Rectal smooth muscle tissue (tissue), 1 donor: ENCODE measurements at regions not wholly inside any gene's neighbourhood (a gene's known extent, or its start where the extent isn't known, plus 50 kb on each side); places are given as distances from the start of the nearest gene placed in this dataset.
"Not testable (repeated sequence)": the region's sequence is repeated elsewhere in the genome, so short reads cannot be mapped to it uniquely, and the experiment has no call there.

Source experiments
- H3K27ac ChIP-seq: one replicate; pipeline ENCODE4 v1.7.0; 2013; ENCODE audit warnings: low read depth, low read length, inconsistent platforms
- H3K27me3 ChIP-seq: one replicate; pipeline ENCODE4 v1.7.0; 2013; ENCODE audit warnings: low read length; ENCODE audit not compliant: control insufficient read depth, insufficient read depth
- H3K36me3 ChIP-seq: one replicate; pipeline ENCODE4 v1.7.0; 2013; ENCODE audit warnings: low read length; ENCODE audit not compliant: control insufficient read depth, insufficient read depth
- H3K4me1 ChIP-seq: one replicate; pipeline ENCODE4 v1.7.0; 2013; ENCODE audit warnings: low read length; ENCODE audit not compliant: control insufficient read depth, insufficient read depth
- H3K4me3 ChIP-seq: one replicate; pipeline ENCODE4 v1.7.0; 2013; ENCODE audit warnings: low read length
- H3K9ac ChIP-seq: one replicate; pipeline ENCODE4 v1.7.0; 2013; ENCODE audit warnings: low read length

GRCh38 chrX:947262-947661 is 265.2 kb downstream of the CRLF2 start:
- H3K9ac ChIP-seq, H3K36me3 ChIP-seq, H3K4me1 ChIP-seq, H3K4me3 ChIP-seq, H3K27me3 ChIP-seq, H3K27ac ChIP-seq: not testable (repeated sequence)

- Histone ChIP-seq H3K4me1 (no peaks in the 10 kb centered on the region), H3K27ac (no peak overlapping the region), H3K36me3 (no peaks in the 10 kb centered on the region), H3K27me3 (no peaks in the 10 kb centered on the region), H3K4me3 (no peak overlapping the region), H3K9ac (no peak overlapping the region)
These were observed 269.4 kb downstream of the CRLF2 start for GRCh38 chrX:943035-943434.

- H3K4me1 ChIP-seq, result no peaks in the 10 kb centered on the region
- no peak overlapping the region for H3K9ac ChIP-seq
- H3K27ac ChIP-seq, result no peak overlapping the region
- H3K4me3 ChIP-seq, result no peak overlapping the region
- no peaks in the 10 kb centered on the region for H3K27me3 ChIP-seq
- H3K36me3 ChIP-seq, result no peaks in the 10 kb centered on the region
These were observed 271.8 kb downstream of the CRLF2 start for GRCh38 chrX:940691-941090.

DNA sequence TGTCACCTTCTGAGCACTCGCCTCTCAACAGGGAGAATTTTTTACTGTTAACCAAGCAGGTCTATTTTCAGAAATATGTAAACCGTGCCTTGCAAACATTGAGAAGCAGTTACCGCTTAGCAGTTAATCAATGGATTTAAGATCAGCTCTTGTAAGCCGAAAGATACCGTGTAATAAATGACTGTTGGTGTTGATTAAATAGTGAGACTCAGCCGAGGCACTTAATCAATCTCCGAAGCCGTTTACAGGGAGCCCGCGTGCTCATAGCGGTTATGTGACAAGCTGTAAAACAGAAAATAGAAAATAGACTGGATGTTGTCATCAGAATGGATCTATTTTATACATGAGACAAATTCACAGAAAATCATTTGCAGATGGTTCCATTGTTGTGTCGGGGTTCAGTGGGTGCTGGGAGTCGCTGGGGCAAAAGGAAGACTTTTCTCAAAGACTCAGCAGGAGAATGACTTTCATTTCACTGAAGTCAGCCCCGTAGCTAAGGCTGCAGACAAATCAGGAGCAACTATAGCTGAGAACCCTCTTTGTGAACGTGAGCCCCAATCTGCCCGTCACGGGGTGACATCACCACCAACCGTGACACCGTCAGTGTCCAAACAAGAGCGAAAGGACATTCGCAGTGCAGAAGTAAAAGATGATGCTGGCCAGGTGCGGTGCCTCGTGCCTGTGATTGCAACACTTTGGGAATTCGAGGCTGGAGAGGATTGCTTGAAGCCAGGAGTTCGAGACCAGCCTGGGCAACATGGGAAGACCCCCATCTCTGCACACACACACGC is 275.3 kb downstream of the CRLF2 start:
- Histone ChIP-seq H3K4me1 (no peaks in the 10 kb centered on the region), H3K36me3 (no peaks in the 10 kb centered on the region), H3K9ac (no peak overlapping the region), H3K27me3 (no peaks in the 10 kb centered on the region), H3K4me3 (no peak overlapping the region), H3K27ac (no peak overlapping the region)

GRCh38 chrX:933611-934010 is 278.8 kb downstream of the CRLF2 start:
- H3K36me3 ChIP-seq, result no peaks in the 10 kb centered on the region
- H3K4me1 ChIP-seq, result no peaks in the 10 kb centered on the region
- H3K27me3 ChIP-seq, result no peaks in the 10 kb centered on the region
- no peak overlapping the region for H3K27ac ChIP-seq
- no peak overlapping the region for H3K9ac ChIP-seq
- H3K4me3 ChIP-seq, result no peak overlapping the region

- Histone ChIP-seq H3K36me3 (no peaks in the 10 kb centered on the region), H3K4me3 (no peak overlapping the region), H3K27me3 (no peaks in the 10 kb centered on the region), H3K9ac (no peak overlapping the region), H3K27ac (no peak overlapping the region), H3K4me1 (no peaks in the 10 kb centered on the region)
These were observed 283.8 kb downstream of the CRLF2 start for GRCh38 chrX:928606-929005.

- no peaks in the 10 kb centered on the region for H3K36me3 ChIP-seq
- no peak overlapping the region for H3K27ac ChIP-seq
- H3K9ac ChIP-seq, result no peak overlapping the region
- no peak overlapping the region for H3K4me3 ChIP-seq
- H3K27me3 ChIP-seq, result no peaks in the 10 kb centered on the region
- no peaks in the 10 kb centered on the region for H3K4me1 ChIP-seq
These were observed 285.5 kb downstream of the CRLF2 start for GRCh38 chrX:926991-927390.

DNA sequence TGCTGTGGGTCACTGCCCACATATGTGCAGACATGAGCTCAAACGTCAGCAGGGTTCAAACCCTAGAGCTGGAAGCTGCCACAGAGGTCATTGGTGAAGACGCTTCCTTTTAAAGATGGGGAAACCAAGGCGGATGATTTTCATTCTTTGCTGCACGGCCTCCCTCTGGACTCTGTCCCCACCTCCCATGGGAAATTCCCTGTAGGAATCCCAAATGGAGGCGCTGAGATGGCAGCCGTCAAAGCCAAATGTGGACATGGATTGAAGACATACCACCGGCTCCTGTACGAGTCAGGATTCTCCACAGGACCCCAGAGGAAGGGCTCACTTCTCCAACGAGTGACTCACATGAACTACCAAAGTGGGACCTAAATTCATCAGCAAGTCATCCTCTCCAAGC is 286.4 kb downstream of the CRLF2 start:
- Histone ChIP-seq H3K36me3 (no peaks in the 10 kb centered on the region), H3K9ac (no peak overlapping the region), H3K4me1 (no peaks in the 10 kb centered on the region), H3K27me3 (no peaks in the 10 kb centered on the region), H3K4me3 (no peak overlapping the region), H3K27ac (no peak overlapping the region)

GRCh38 chrX:925652-926061 is 286.8 kb downstream of the CRLF2 start:
- no peaks in the 10 kb centered on the region for H3K27me3 ChIP-seq
- H3K27ac ChIP-seq, result no peak overlapping the region
- H3K36me3 ChIP-seq, result no peaks in the 10 kb centered on the region
- no peak overlapping the region for H3K9ac ChIP-seq
- H3K4me1 ChIP-seq, result no peaks in the 10 kb centered on the region
- no peak overlapping the region for H3K4me3 ChIP-seq

GRCh38 chrX:925094-925493 is 287.4 kb downstream of the CRLF2 start:
- H3K4me1 ChIP-seq, result no peaks in the 10 kb centered on the region
- no peak overlapping the region for H3K9ac ChIP-seq
- H3K27ac ChIP-seq, result no peak overlapping the region
- no peaks in the 10 kb centered on the region for H3K27me3 ChIP-seq
- H3K4me3 ChIP-seq, result no peak overlapping the region
- H3K36me3 ChIP-seq, result no peaks in the 10 kb centered on the region

DNA sequence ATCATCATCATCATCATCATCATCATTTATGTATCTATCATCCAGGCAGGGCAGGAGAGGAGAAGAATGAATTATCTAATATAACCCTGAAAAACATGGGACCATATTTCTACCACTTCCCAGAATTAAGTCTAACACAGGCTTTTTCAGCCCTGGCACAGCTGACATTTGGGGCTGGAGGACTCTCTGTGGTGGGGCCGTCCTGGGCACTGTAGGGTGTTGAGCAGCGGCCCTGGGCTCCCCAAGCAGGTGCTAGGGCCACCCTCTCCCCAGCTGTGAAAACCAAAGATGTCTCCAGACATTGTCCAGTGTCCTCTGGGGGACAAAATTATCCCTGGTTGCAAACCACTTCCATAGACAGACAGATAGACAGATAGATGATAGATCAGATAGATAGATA is 288.4 kb downstream of the CRLF2 start:
- Histone ChIP-seq H3K4me1 (no peaks in the 10 kb centered on the region), H3K9ac (no peak overlapping the region), H3K36me3 (no peaks in the 10 kb centered on the region), H3K27ac (no peak overlapping the region), H3K27me3 (no peaks in the 10 kb centered on the region), H3K4me3 (no peak overlapping the region)

DNA sequence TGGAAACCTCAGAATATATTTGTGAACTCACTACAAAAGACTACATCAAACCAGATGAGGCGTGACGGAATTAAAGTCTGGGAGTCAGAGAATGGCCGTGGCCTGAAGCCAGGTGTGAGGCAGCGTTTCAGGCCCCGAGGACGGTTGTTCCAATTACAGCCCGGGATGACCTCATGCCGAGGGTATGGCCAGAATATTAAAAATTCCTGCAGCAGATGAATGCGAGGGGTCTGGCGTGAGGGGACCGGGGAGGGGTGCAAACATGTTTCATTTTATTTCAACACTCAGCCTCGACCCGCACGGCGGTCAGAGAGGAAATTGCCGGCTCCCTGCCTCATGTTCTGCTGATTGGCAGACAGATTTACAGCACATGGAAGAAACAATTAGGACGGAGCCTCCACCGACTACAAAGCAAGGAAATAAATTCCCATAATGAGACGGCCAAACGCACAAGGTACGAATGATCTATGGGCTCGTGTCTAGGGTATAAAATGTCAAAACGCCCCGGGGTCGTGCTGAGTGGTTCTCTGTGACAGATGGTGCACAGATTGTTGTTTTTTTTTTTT is 289.7 kb downstream of the SHOX start:
- no peaks in the 10 kb centered on the region for H3K4me1 ChIP-seq
- no peak overlapping the region for H3K9ac ChIP-seq
- no peak overlapping the region for H3K27ac ChIP-seq
- no peak overlapping the region for H3K4me3 ChIP-seq
- H3K36me3 ChIP-seq, result no peaks in the 10 kb centered on the region
- no peaks in the 10 kb centered on the region for H3K27me3 ChIP-seq

GRCh38 chrX:916230-916599 is 285.6 kb downstream of the SHOX start:
- Histone ChIP-seq H3K9ac (no peak overlapping the region), H3K36me3 (no peaks in the 10 kb centered on the region)

More at GRCh38 chrX:916230-916599, 285.6 kb downstream of the SHOX start:
- Histone ChIP-seq H3K27me3 (no peaks in the 10 kb centered on the region), H3K4me3 (no peak overlapping the region), H3K4me1 (no peaks in the 10 kb centered on the region), H3K27ac (no peak overlapping the region)
